Neural cell (in vitro differentiated cells): ENCODE measurements at regions not wholly inside any gene's neighbourhood (a gene's known extent, or its start where the extent isn't known, plus 50 kb on each side); places are given as distances from the start of the nearest gene placed in this dataset.

ENCODE experiments used
- EP300 ChIP-seq: fragments of 450-650 bp; conservative IDR thresholded peaks from 2 replicates; pipeline ENCODE4 v1.6.1; 2014; ENCODE audit warnings: antibody characterized with exemption, mild to moderate bottlenecking, moderate library complexity; ENCODE audit not compliant: poor library complexity, severe bottlenecking
- EZH2 ChIP-seq: fragments of 200-600, 300-800 bp; shearing (Covaris generic), sonication (generic); IDR thresholded peaks from 2 replicates; pipeline ENCODE4 v1.6.1; 2014; ENCODE audit warnings: antibody characterized with exemption, low read length, borderline replicate concordance, mild to moderate bottlenecking; ENCODE audit not compliant: insufficient read depth, poor library complexity, severe bottlenecking
- POLR2AphosphoS5 ChIP-seq: IDR thresholded peaks from 2 replicates; pipeline ENCODE4 v1.6.1; 2012
- RAD21 ChIP-seq: fragments of 450-650 bp; conservative IDR thresholded peaks from 2 replicates; pipeline ENCODE4 v1.6.1; 2014; ENCODE audit warnings: antibody characterized with exemption, mild to moderate bottlenecking, moderate library complexity
- SMC3 ChIP-seq: fragments of 450-650 bp; conservative IDR thresholded peaks from 2 replicates; pipeline ENCODE4 v1.6.1; 2014; ENCODE audit warnings: antibody characterized with exemption, mild to moderate bottlenecking, moderate library complexity; ENCODE audit not compliant: poor library complexity
- TAF1 ChIP-seq: IDR thresholded peaks from 2 replicates; pipeline ENCODE4 v1.6.1; 2012; ENCODE audit warnings: low read depth
- TF ChIP-seq, protein P1 (sequence below): fragments of 450-650 bp; IDR thresholded peaks from 2 replicates; pipeline ENCODE4 v1.5.1; 2014; ENCODE audit warnings: antibody characterized with exemption, mild to moderate bottlenecking, moderate library complexity; ENCODE audit not compliant: poor library complexity, severe bottlenecking

DNA sequence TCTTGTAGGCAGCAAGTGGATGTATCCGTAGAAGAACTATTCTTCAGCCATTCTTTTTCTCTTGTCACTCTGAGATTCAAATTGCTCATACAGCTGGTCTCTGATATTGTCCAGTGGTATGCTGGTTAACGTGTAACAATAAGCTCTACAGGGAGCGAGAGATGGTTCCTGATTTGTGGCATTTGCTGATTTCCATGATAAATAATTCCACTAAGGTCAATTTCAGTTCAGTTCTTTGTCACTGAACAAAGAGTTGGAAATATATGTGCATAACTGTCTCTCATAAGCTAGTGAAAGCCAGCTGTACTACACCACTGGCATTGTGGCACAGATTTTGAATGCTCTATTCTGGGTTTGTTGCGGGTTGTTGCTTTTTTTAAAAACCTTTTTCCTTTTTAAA is 131.7 kb downstream of the MTHFS start:
- TF ChIP-seq, protein P1, sequence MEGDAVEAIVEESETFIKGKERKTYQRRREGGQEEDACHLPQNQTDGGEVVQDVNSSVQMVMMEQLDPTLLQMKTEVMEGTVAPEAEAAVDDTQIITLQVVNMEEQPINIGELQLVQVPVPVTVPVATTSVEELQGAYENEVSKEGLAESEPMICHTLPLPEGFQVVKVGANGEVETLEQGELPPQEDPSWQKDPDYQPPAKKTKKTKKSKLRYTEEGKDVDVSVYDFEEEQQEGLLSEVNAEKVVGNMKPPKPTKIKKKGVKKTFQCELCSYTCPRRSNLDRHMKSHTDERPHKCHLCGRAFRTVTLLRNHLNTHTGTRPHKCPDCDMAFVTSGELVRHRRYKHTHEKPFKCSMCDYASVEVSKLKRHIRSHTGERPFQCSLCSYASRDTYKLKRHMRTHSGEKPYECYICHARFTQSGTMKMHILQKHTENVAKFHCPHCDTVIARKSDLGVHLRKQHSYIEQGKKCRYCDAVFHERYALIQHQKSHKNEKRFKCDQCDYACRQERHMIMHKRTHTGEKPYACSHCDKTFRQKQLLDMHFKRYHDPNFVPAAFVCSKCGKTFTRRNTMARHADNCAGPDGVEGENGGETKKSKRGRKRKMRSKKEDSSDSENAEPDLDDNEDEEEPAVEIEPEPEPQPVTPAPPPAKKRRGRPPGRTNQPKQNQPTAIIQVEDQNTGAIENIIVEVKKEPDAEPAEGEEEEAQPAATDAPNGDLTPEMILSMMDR = no peak
- TF ChIP-seq EZH2 (no peak), POLR2AphosphoS5 (no peak), EP300 (no peak), TAF1 (no peak), SMC3 (no peak), RAD21 (no peak)
